ENCODE measurements at regions not wholly inside any gene's neighbourhood (a gene's known extent, or its start where the extent isn't known, plus 50 kb on each side); places are given as distances from the start of the nearest gene placed in this dataset.

DNA sequence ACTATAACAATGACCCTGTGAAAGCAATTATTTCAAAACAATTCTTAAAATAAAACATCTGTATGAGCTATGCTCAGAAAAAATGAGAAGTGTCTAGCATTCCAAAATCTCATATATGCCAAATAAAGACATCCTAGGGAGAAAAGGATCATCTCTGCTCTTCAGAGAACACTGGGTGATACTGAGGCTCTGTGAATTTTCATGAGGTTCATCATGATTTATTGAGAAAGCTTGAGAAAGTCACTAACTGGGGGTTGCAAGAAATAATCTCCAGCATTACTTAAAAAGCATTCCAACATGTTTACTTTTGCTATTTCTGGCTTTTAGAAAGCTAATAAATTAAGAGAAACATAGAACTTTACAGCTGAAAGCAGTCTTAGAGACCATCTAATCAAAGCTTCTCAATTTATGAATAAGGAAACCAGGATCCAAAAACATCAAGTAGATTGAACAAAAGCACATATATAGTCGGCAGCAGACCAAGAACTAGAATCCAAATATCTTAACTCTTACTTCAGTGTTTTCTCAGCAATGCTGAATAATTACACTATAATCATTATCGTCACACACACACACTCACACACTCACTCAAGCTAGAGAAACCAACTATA, 372.8 kb downstream of the NR2F1-AS1 start:
- TF ChIP-seq, protein P1, sequence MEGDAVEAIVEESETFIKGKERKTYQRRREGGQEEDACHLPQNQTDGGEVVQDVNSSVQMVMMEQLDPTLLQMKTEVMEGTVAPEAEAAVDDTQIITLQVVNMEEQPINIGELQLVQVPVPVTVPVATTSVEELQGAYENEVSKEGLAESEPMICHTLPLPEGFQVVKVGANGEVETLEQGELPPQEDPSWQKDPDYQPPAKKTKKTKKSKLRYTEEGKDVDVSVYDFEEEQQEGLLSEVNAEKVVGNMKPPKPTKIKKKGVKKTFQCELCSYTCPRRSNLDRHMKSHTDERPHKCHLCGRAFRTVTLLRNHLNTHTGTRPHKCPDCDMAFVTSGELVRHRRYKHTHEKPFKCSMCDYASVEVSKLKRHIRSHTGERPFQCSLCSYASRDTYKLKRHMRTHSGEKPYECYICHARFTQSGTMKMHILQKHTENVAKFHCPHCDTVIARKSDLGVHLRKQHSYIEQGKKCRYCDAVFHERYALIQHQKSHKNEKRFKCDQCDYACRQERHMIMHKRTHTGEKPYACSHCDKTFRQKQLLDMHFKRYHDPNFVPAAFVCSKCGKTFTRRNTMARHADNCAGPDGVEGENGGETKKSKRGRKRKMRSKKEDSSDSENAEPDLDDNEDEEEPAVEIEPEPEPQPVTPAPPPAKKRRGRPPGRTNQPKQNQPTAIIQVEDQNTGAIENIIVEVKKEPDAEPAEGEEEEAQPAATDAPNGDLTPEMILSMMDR (IDR thresholded peaks at IDR 0.05; ENCODE audit: low read depth, low read length), result no peak
- TF ChIP-seq EZH2phosphoT487 (IDR thresholded peaks at IDR 0.05; ENCODE audit: low read depth), result no peak

Measured in OCI-LY3 (cell line).